Liver (tissue), 8 donors: ENCODE measurements at regions not wholly inside any gene's neighbourhood (a gene's known extent, or its start where the extent isn't known, plus 50 kb on each side); places are given as distances from the start of the nearest gene placed in this dataset.

Source experiments
- DNase-seq: peaks from one replicate; pipeline ENCODE4 v3.0.0-alpha.2; 2017; ENCODE audit warnings: low spot score
- H3K27ac ChIP-seq, 2 donors: one replicate each; pipeline ENCODE4 v1.7.0; 2013; ENCODE audit warnings: inconsistent platforms in 2 of 2, low read length in 2 of 2, control low read depth in 1 of 2, low read depth in 1 of 2, mild to moderate bottlenecking in 1 of 2
- H3K27me3 ChIP-seq, 4 donors: one replicate each; pipeline versions ENCODE4 v1.6.1 to v1.7.0; 2013; ENCODE audit warnings: low read length in 3 of 4, inconsistent platforms in 1 of 4, mild to moderate bottlenecking in 1 of 4, moderate library complexity in 1 of 4; ENCODE audit not compliant: control insufficient read depth in 4 of 4, insufficient read depth in 4 of 4
- H3K36me3 ChIP-seq, 4 donors: one replicate each; pipeline versions ENCODE4 v1.6.1 to v1.7.0; 2013; ENCODE audit warnings: low read length in 3 of 4, mild to moderate bottlenecking in 3 of 4, low read depth in 1 of 4, moderate library complexity in 1 of 4; ENCODE audit not compliant: control insufficient read depth in 4 of 4, insufficient read depth in 3 of 4
- H3K4me1 ChIP-seq, 4 donors: one replicate each; pipeline versions ENCODE4 v1.6.1 to v1.7.0; 2013; ENCODE audit warnings: low read length in 3 of 4, mild to moderate bottlenecking in 3 of 4, moderate library complexity in 1 of 4; ENCODE audit not compliant: control insufficient read depth in 4 of 4, insufficient read depth in 4 of 4
- H3K4me3 ChIP-seq, 3 donors: one replicate each; pipeline versions ENCODE4 v1.6.1 to v1.7.0; 2013; ENCODE audit warnings: low read length in 3 of 3, control low read depth in 1 of 3, low read depth in 1 of 3, mild to moderate bottlenecking in 1 of 3
- H3K9ac ChIP-seq, 2 donors: one replicate each; pipeline ENCODE4 v1.7.0; 2013; ENCODE audit warnings: low read length in 2 of 2, mild to moderate bottlenecking in 2 of 2, moderate library complexity in 2 of 2, control low read depth in 1 of 2, low read depth in 1 of 2
- H3K9me3 ChIP-seq, 4 donors: one replicate each; pipeline versions ENCODE4 v1.6.1 to v1.7.0; 2013; ENCODE audit warnings: low read length in 3 of 4; ENCODE audit not compliant: control insufficient read depth in 4 of 4
- FOXA1 ChIP-seq: IDR thresholded peaks from 2 replicates; pipeline ENCODE4 v1.6.1; 2016; ENCODE audit warnings: antibody characterized with exemption
- FOXA2 ChIP-seq: IDR thresholded peaks from 2 replicates; pipeline ENCODE4 v1.6.1; 2016; ENCODE audit warnings: antibody characterized with exemption
- GABPA ChIP-seq, 2 donors: IDR thresholded peaks in 1 of 2; conservative IDR thresholded peaks in 1 of 2; 2 replicates each; pipeline ENCODE4 v1.6.1; 2016; ENCODE audit warnings: antibody characterized with exemption in 2 of 2, mild to moderate bottlenecking in 1 of 2, moderate library complexity in 1 of 2
- HNF4G ChIP-seq: IDR thresholded peaks from 2 replicates; pipeline ENCODE4 v1.6.1; 2016; ENCODE audit warnings: antibody characterized with exemption
- NR2F2 ChIP-seq: IDR thresholded peaks from 2 replicates; pipeline ENCODE4 v1.6.1; 2016; ENCODE audit warnings: antibody characterized with exemption
- REST ChIP-seq: IDR thresholded peaks from 2 replicates; pipeline ENCODE4 v1.6.1; 2016; ENCODE audit warnings: antibody characterized with exemption, mild to moderate bottlenecking
- SP1 ChIP-seq: IDR thresholded peaks from 2 replicates; pipeline ENCODE4 v1.6.1; 2018; ENCODE audit warnings: antibody characterized with exemption, mild to moderate bottlenecking
- TAF1 ChIP-seq: conservative IDR thresholded peaks from 2 replicates; pipeline ENCODE4 v1.6.1; 2016; ENCODE audit warnings: antibody characterized with exemption, mild to moderate bottlenecking
- YY1 ChIP-seq: IDR thresholded peaks from 2 replicates; pipeline ENCODE4 v1.6.1; 2016; ENCODE audit warnings: antibody characterized with exemption, mild to moderate bottlenecking
- ZBTB33 ChIP-seq: IDR thresholded peaks from 2 replicates; pipeline ENCODE4 v1.6.1; 2016; ENCODE audit warnings: antibody characterized with exemption
- WGBS: extraction: QIAGEN DNeasy Blood & Tissue Kit; methylation state at CpG from one replicate; pipeline ENCODE4 v1.1.7; 2013; 5-methylcytosine and 5-hydroxymethylcytosine counted together
- TF ChIP-seq, protein P1 (sequence below): fragments of 150-350 bp; IDR thresholded peaks from 2 replicates; pipeline ENCODE4 v1.5.1; 2017; ENCODE audit warnings: improper control_type of control experiment, low read depth, low read length; ENCODE audit not compliant: missing input control
- TF ChIP-seq, protein P2 (sequence below): IDR thresholded peaks from 2 replicates; pipeline ENCODE4 v1.6.1; 2016; ENCODE audit warnings: antibody characterized with exemption
- donor health status: healthy.
- donor health status: healthy.
- donor health status: healthy.
- donor health status: healthy.
- donor health status: healthy.

- H3K4me3 ChIP-seq, result no peak overlapping the region
- no peak for DNase-seq
- no peaks in the 10 kb centered on the region for H3K36me3 ChIP-seq
- H3K9ac ChIP-seq, result no peak overlapping the region
- TF ChIP-seq, protein P1, sequence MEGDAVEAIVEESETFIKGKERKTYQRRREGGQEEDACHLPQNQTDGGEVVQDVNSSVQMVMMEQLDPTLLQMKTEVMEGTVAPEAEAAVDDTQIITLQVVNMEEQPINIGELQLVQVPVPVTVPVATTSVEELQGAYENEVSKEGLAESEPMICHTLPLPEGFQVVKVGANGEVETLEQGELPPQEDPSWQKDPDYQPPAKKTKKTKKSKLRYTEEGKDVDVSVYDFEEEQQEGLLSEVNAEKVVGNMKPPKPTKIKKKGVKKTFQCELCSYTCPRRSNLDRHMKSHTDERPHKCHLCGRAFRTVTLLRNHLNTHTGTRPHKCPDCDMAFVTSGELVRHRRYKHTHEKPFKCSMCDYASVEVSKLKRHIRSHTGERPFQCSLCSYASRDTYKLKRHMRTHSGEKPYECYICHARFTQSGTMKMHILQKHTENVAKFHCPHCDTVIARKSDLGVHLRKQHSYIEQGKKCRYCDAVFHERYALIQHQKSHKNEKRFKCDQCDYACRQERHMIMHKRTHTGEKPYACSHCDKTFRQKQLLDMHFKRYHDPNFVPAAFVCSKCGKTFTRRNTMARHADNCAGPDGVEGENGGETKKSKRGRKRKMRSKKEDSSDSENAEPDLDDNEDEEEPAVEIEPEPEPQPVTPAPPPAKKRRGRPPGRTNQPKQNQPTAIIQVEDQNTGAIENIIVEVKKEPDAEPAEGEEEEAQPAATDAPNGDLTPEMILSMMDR, result no peak
- no peaks in the 10 kb centered on the region for H3K4me1 ChIP-seq
- H3K27ac ChIP-seq, result no peak overlapping the region
- no peaks in the 10 kb centered on the region for H3K27me3 ChIP-seq
- no peaks in the 10 kb centered on the region for H3K9me3 ChIP-seq
- 65% methylated on average over 1 of the region's 1 CpG for whole genome bisulfite sequencing
Measured at GRCh38 chr2:221276033-221276432, 296.1 kb downstream of the EPHA4 start.

GRCh38 chr2:221276601-221277000 lies 295.5 kb downstream of the EPHA4 start:
- no peaks in the 10 kb centered on the region for H3K9me3 ChIP-seq
- no peak for TF ChIP-seq GABPA (IDR thresholded peaks at IDR 0.05 in 1 of 2, conservative IDR thresholded peaks at IDR 0.05 in 1 of 2)
- no peak for TF ChIP-seq NR2F2
- TF ChIP-seq ZBTB33, result no peak
- no peak for TF ChIP-seq REST
- no peak for TF ChIP-seq TAF1
- no peak for TF ChIP-seq SP1
- no peaks in the 10 kb centered on the region for H3K36me3 ChIP-seq
- H3K9ac ChIP-seq, result no peak overlapping the region
- H3K27ac ChIP-seq, result no peak overlapping the region
- no peak for DNase-seq
- no peak overlapping the region for H3K4me3 ChIP-seq
- H3K27me3 ChIP-seq, result no peaks in the 10 kb centered on the region
- 73% methylated on average over 2 of the region's 2 CpGs for WGBS
- H3K4me1 ChIP-seq, result no peaks in the 10 kb centered on the region

GRCh38 chr2:221282386-221282785 lies 289.7 kb downstream of the EPHA4 start:
- no peak for DNase-seq
- Histone ChIP-seq H3K36me3 (no peaks in the 10 kb centered on the region), H3K9me3 (no peaks in the 10 kb centered on the region), H3K27me3 (no peaks in the 10 kb centered on the region), H3K9ac (no peak overlapping the region), H3K4me3 (no peak overlapping the region), H3K4me1 (no peaks in the 10 kb centered on the region), H3K27ac (no peak overlapping the region)
- 84% methylated on average over 4 of the region's 4 CpGs for WGBS
- TF ChIP-seq YY1 (no peak), REST (no peak), FOXA2 (no peak), GABPA (IDR thresholded peaks at IDR 0.05 in 1 of 2, conservative IDR thresholded peaks at IDR 0.05 in 1 of 2) (no peak), FOXA1 (no peak), HNF4G (no peak)
- TF ChIP-seq, protein P2, sequence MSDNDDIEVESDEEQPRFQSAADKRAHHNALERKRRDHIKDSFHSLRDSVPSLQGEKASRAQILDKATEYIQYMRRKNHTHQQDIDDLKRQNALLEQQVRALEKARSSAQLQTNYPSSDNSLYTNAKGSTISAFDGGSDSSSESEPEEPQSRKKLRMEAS, result no peak
- TF ChIP-seq, protein P1, result no peak
